ENCODE measurements at regions not wholly inside any gene's neighbourhood (a gene's known extent, or its start where the extent isn't known, plus 50 kb on each side); places are given as distances from the start of the nearest gene placed in this dataset.

- CTCF ChIA-PET: no interaction called here
- Mint-ChIP-seq H3K4me1 (ENCODE audit: low read depth, unreplicated experiment) (no peaks in the 10 kb centered on the region), H3K36me3 (ENCODE audit: insufficient read depth, unreplicated experiment) (no peaks in the 10 kb centered on the region), H3K4me3 (ENCODE audit: low read depth, unreplicated experiment) (no peak overlapping the region), H3K27me3 (ENCODE audit: unreplicated experiment) (no peaks in the 10 kb centered on the region), H3K9me3 (ENCODE audit: low read depth, unreplicated experiment) (peaks cover 1% of the 10 kb centered on the region), H3K27ac (ENCODE audit: unreplicated experiment) (no peak overlapping the region)
- no TSS peak for BruUV-seq (replicated peaks)
- intact Hi-C loops (cut with micrococcal nuclease; ENCODE audit: unreplicated experiment): loop anchor here (10.0 kb wide), 3 partner anchors 169 to 519 kb away; partner anchors contain the start of gene HS3ST5
- no peak for TF ChIP-seq CTCF (IDR thresholded peaks at IDR 0.05; ENCODE audit: unreplicated experiment)
- DNase-seq: no peak
Observed at GRCh38 chr6:114514170-114514569, 171.3 kb upstream of the HS3ST5 start.

DNA sequence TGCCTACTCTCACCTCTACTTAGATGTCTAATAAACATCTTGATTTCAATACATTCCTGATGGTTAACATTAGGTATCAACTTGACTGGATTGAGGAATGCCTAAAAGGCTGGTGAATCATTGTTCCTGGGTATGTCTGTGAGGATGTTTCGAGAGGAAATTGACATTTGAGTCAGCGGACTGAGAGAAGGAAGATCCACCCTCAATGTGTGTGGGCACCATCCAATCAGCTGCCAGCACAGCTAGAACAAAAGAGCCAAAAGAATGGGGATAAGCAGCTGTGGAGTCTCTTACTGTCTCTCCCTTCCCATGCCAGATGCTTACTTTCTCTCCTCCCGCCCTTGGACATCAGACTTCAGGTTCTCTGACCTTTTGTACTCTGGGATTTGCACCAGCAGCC, 128.6 kb upstream of the HS3ST5 start:
- no peak for DNase-seq

DNA sequence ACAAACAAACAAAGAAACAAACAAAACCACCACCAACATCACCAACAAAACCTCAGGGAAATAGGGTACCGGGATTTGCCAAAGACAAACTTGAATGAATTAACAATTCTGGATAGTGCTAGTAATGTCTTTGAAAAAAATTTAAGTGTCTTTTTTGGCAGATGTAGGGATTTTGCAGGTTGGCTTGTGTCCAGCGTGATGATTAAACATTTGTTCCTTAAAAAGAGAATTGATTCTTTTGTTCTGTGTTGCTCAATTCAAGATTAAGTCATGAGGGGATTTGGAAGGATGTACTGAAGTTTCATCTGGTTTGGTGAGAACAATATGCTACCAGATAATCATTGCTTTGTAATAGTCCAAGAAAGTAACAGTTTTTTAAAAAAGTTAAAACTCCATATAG, 125.1 kb upstream of the HS3ST5 start:
- intact Hi-C loops (cut with micrococcal nuclease; ENCODE audit: unreplicated experiment): no loop called here
- no peak overlapping the region for H3K4me3 Mint-ChIP-seq (ENCODE audit: low read depth, unreplicated experiment)
- no TSS peak for BruUV-seq (replicated peaks)
- CTCF ChIA-PET: no interaction called here
- H3K4me1 Mint-ChIP-seq (ENCODE audit: low read depth, unreplicated experiment): no peaks in the 10 kb centered on the region
- H3K27me3 Mint-ChIP-seq (ENCODE audit: unreplicated experiment): no peaks in the 10 kb centered on the region
- H3K27ac Mint-ChIP-seq (ENCODE audit: unreplicated experiment): no peak overlapping the region
- H3K36me3 Mint-ChIP-seq (ENCODE audit: insufficient read depth, unreplicated experiment): no peaks in the 10 kb centered on the region
- no peak for DNase-seq
- TF ChIP-seq CTCF (IDR thresholded peaks at IDR 0.05; ENCODE audit: unreplicated experiment): no peak
- no peaks in the 10 kb centered on the region for H3K9me3 Mint-ChIP-seq (ENCODE audit: low read depth, unreplicated experiment)

More for the DNA sequence above, 128.6 kb upstream of the HS3ST5 start:
- no peak overlapping the region for H3K27ac Mint-ChIP-seq (ENCODE audit: unreplicated experiment)
- H3K36me3 Mint-ChIP-seq (ENCODE audit: insufficient read depth, unreplicated experiment): no peaks in the 10 kb centered on the region
- H3K4me3 Mint-ChIP-seq (ENCODE audit: low read depth, unreplicated experiment): no peak overlapping the region
- TF ChIP-seq CTCF (IDR thresholded peaks at IDR 0.05; ENCODE audit: unreplicated experiment): no peak
- BruUV-seq (replicated peaks): no TSS peak
- H3K27me3 Mint-ChIP-seq (ENCODE audit: unreplicated experiment): no peaks in the 10 kb centered on the region
- H3K4me1 Mint-ChIP-seq (ENCODE audit: low read depth, unreplicated experiment): no peaks in the 10 kb centered on the region
- CTCF ChIA-PET: no interaction called here
- intact Hi-C loops (cut with micrococcal nuclease; ENCODE audit: unreplicated experiment): no loop called here
- no peaks in the 10 kb centered on the region for H3K9me3 Mint-ChIP-seq (ENCODE audit: low read depth, unreplicated experiment)

DNA sequence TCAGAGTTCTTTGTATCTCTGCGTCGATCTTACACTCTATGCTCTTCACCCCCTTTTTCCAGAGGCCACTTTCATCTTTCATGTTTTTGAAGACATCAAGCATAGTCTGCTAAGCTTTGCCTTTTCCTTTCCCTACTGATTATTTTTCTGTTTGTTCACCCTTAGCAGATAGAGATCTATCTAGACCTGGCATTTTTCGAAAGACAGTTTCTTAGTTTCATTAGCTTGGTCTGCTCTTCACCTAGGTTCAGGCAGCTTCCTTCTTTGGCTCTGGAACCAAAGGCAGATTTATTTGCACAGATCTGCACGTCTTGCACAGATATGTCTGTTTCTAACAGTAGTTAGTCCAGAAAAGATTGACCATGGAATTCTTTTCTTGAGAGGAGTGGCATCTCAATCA, 122.7 kb upstream of the HS3ST5 start:
- Mint-ChIP-seq H3K4me1 (ENCODE audit: low read depth, unreplicated experiment) (no peaks in the 10 kb centered on the region), H3K9me3 (ENCODE audit: low read depth, unreplicated experiment) (no peaks in the 10 kb centered on the region), H3K4me3 (ENCODE audit: low read depth, unreplicated experiment) (no peak overlapping the region), H3K27me3 (ENCODE audit: unreplicated experiment) (no peaks in the 10 kb centered on the region), H3K27ac (ENCODE audit: unreplicated experiment) (no peak overlapping the region), H3K36me3 (ENCODE audit: insufficient read depth, unreplicated experiment) (no peaks in the 10 kb centered on the region)
- intact Hi-C loops (cut with micrococcal nuclease; ENCODE audit: unreplicated experiment): no loop called here
- CTCF ChIA-PET: no interaction called here
- no peak for TF ChIP-seq CTCF (IDR thresholded peaks at IDR 0.05; ENCODE audit: unreplicated experiment)
- DNase-seq: no peak
- no TSS peak for BruUV-seq (replicated peaks)

All from Calu3 (cell line).